OCI-LY1 (cell line): ENCODE measurements at regions not wholly inside any gene's neighbourhood (a gene's known extent, or its start where the extent isn't known, plus 50 kb on each side); places are given as distances from the start of the nearest gene placed in this dataset.

Experiments used
- H2AFZ ChIP-seq: fragments of 200-600 bp; sonication (generic), shearing (Covaris generic); 2 replicates; pipeline ENCODE4 v1.6.0; 2014; ENCODE audit warnings: antibody characterized with exemption, mild to moderate bottlenecking, low read length
- H3F3A ChIP-seq: fragments of 200-600 bp; sonication (generic), shearing (Covaris generic); 2 replicates; pipeline ENCODE4 v1.6.0; 2014; ENCODE audit warnings: mild to moderate bottlenecking, antibody characterized with exemption, low read length, moderate library complexity; ENCODE audit not compliant: insufficient read depth
- H3K27ac ChIP-seq: fragments of 200-600 bp; sonication (generic); 2 replicates; pipeline ENCODE4 v1.5.1; 2014; ENCODE audit warnings: low read length, mixed run types, mild to moderate bottlenecking, low read depth; ENCODE audit not compliant: poor library complexity, severe bottlenecking
- H3K27me3 ChIP-seq: fragments of 200-600 bp; sonication (generic); 2 replicates; pipeline ENCODE4 v1.6.0; 2014; ENCODE audit warnings: antibody characterized with exemption, mild to moderate bottlenecking, low read length, moderate library complexity; ENCODE audit not compliant: insufficient read depth
- H3K36me3 ChIP-seq: fragments of 200-600 bp; sonication (generic); 2 replicates; pipeline ENCODE4 v1.6.1; 2014; ENCODE audit warnings: mild to moderate bottlenecking, antibody characterized with exemption, low read length, moderate library complexity, mixed read lengths; ENCODE audit not compliant: insufficient read depth
- H3K4me1 ChIP-seq: fragments of 200-600 bp; sonication (generic); 2 replicates; pipeline ENCODE4 v1.5.1; 2014; ENCODE audit warnings: mild to moderate bottlenecking, low read length, moderate library complexity; ENCODE audit not compliant: insufficient read depth, severe bottlenecking
- H3K4me2 ChIP-seq: fragments of 200-600 bp; sonication (generic), shearing (Covaris generic); 2 replicates; pipeline ENCODE4 v1.6.1; 2014; ENCODE audit warnings: low read length
- H3K4me3 ChIP-seq: fragments of 200-600 bp; sonication (generic); 2 replicates; pipeline ENCODE4 v1.5.1; 2014; ENCODE audit warnings: low read length, low read depth, mild to moderate bottlenecking, mixed read lengths; ENCODE audit not compliant: poor library complexity, severe bottlenecking
- H3K79me2 ChIP-seq: fragments of 200-600 bp; shearing (Covaris generic); 2 replicates; pipeline ENCODE4 v1.6.1; 2016; ENCODE audit warnings: mixed run types, low read length, mixed read lengths; ENCODE audit not compliant: insufficient read depth
- H3K9ac ChIP-seq: fragments of 200-600 bp; sonication (generic), shearing (Covaris generic); 2 replicates; pipeline ENCODE4 v1.6.1; 2014; ENCODE audit warnings: mild to moderate bottlenecking, low read length, mixed read lengths
- H3K9me2 ChIP-seq: fragments of 200-600 bp; sonication (generic), shearing (Covaris generic); 2 replicates; pipeline ENCODE4 v1.6.1; 2014; ENCODE audit warnings: low read depth, mild to moderate bottlenecking, low read length, mixed read lengths
- H3K9me3 ChIP-seq: fragments of 200-600 bp; shearing (Covaris generic); 2 replicates; pipeline ENCODE4 v1.6.1; 2014; ENCODE audit warnings: low read length, mixed read lengths
- H4K20me1 ChIP-seq: fragments of 200-600 bp; sonication (generic), shearing (Covaris generic); 2 replicates; pipeline ENCODE4 v1.6.0; 2016; ENCODE audit warnings: mild to moderate bottlenecking, low read length; ENCODE audit not compliant: insufficient read depth
- CTCF ChIP-seq: fragments of 200-600 bp; sonication (generic), shearing (Covaris generic); IDR thresholded peaks from 2 replicates; pipeline ENCODE4 v1.5.1; 2017; ENCODE audit warnings: mild to moderate bottlenecking, antibody characterized with exemption, low read length, moderate library complexity, mixed read lengths
- EZH2 ChIP-seq: fragments of 200-600 bp; sonication (generic), shearing (Covaris generic); IDR thresholded peaks from 2 replicates; pipeline ENCODE4 v1.8.0; 2017; ENCODE audit warnings: borderline replicate concordance, mixed run types, mild to moderate bottlenecking, antibody characterized with exemption, low read length, moderate library complexity, mixed read lengths

- H2AFZ ChIP-seq, result no peak overlapping the region
- no peaks in the 10 kb centered on the region for H3K9me2 ChIP-seq
- H3K9me3 ChIP-seq, result no peaks in the 10 kb centered on the region
- H3K36me3 ChIP-seq, result no peaks in the 10 kb centered on the region
- no peaks in the 10 kb centered on the region for H3K79me2 ChIP-seq
- H3F3A ChIP-seq, result no peaks in the 10 kb centered on the region
- H3K4me1 ChIP-seq, result no peaks in the 10 kb centered on the region
- H4K20me1 ChIP-seq, result no peaks in the 10 kb centered on the region
- no peak overlapping the region for H3K4me2 ChIP-seq
- TF ChIP-seq EZH2, result no peak
- no peak for TF ChIP-seq CTCF
- no peak overlapping the region for H3K4me3 ChIP-seq
- H3K27me3 ChIP-seq, result no peaks in the 10 kb centered on the region
- H3K27ac ChIP-seq, result no peak overlapping the region
- H3K9ac ChIP-seq, result no peak overlapping the region
Observed at GRCh38 chr3:6567241-6567640, 293.7 kb upstream of the GRM7 start.

- no peak overlapping the region for H3K27ac ChIP-seq
- H3K4me3 ChIP-seq, result no peak overlapping the region
- H3K9me3 ChIP-seq, result no peaks in the 10 kb centered on the region
- H3K4me1 ChIP-seq, result no peaks in the 10 kb centered on the region
- no peaks in the 10 kb centered on the region for H3K9me2 ChIP-seq
- no peak overlapping the region for H2AFZ ChIP-seq
- H3K27me3 ChIP-seq, result no peaks in the 10 kb centered on the region
- no peak overlapping the region for H3K9ac ChIP-seq
- no peak overlapping the region for H3K4me2 ChIP-seq
- no peak for TF ChIP-seq EZH2
- TF ChIP-seq CTCF, result no peak
- no peaks in the 10 kb centered on the region for H3F3A ChIP-seq
- no peaks in the 10 kb centered on the region for H3K36me3 ChIP-seq
- no peaks in the 10 kb centered on the region for H3K79me2 ChIP-seq
- no peaks in the 10 kb centered on the region for H4K20me1 ChIP-seq
Observed at GRCh38 chr3:6568999-6569493, 291.9 kb upstream of the GRM7 start.

GRCh38 chr3:6571448-6571847 lies 289.5 kb upstream of the GRM7 start:
- H3K9ac ChIP-seq, result no peak overlapping the region
- H3K4me1 ChIP-seq, result no peaks in the 10 kb centered on the region
- H3F3A ChIP-seq, result no peaks in the 10 kb centered on the region
- H3K4me2 ChIP-seq, result no peak overlapping the region
- H3K27ac ChIP-seq, result no peak overlapping the region
- no peaks in the 10 kb centered on the region for H3K9me3 ChIP-seq
- no peaks in the 10 kb centered on the region for H3K36me3 ChIP-seq
- H4K20me1 ChIP-seq, result no peaks in the 10 kb centered on the region
- no peaks in the 10 kb centered on the region for H3K79me2 ChIP-seq
- H3K9me2 ChIP-seq, result no peaks in the 10 kb centered on the region
- no peak overlapping the region for H3K4me3 ChIP-seq
- no peak overlapping the region for H2AFZ ChIP-seq
- H3K27me3 ChIP-seq, result no peaks in the 10 kb centered on the region
- TF ChIP-seq CTCF (no peak), EZH2 (no peak)
